IMR-90 (cell line): ENCODE measurements at regions not wholly inside any gene's neighbourhood (a gene's known extent, or its start where the extent isn't known, plus 50 kb on each side); places are given as distances from the start of the nearest gene placed in this dataset.

Experiments used
- CTCF ChIP-seq: conservative IDR thresholded peaks from 2 replicates; pipeline ENCODE4 v1.5.1; 2012; ENCODE audit warnings: mild to moderate bottlenecking, low read depth, low read length, improper control_type of control experiment
- MAFK ChIP-seq: IDR thresholded peaks from 2 replicates; pipeline ENCODE4 v1.6.1; 2012; ENCODE audit warnings: low read depth, low read length, improper control_type of control experiment

GRCh38 chr14:106635569-106635968 is 1109.2 kb downstream of the TMEM121 start:
- no peak for TF ChIP-seq MAFK
- no peak for TF ChIP-seq CTCF
